SW480 (cell line): ENCODE measurements at regions not wholly inside any gene's neighbourhood (a gene's known extent, or its start where the extent isn't known, plus 50 kb on each side); places are given as distances from the start of the nearest gene placed in this dataset.
A peak's percentile ranks its signal among the peaks of the same experiment; 100 is the strongest.
"Not testable (repeated sequence)": the region's sequence is repeated elsewhere in the genome, so short reads cannot be mapped to it uniquely, and the experiment has no call there.

Experiments
- DNase-seq: peaks from one replicate; pipeline ENCODE4 v3.0.0-alpha.2; 2016; ENCODE audit warnings: low spot score

GRCh38 chr7:157467496-157468212 is 130.8 kb downstream of the DNAJB6 start:
- no peak for DNase-seq

GRCh38 chr7:157468221-157469111 is 131.7 kb downstream of the DNAJB6 start:
- no peak for DNase-seq

GRCh38 chr7:157469181-157470016 is 132.6 kb downstream of the DNAJB6 start:
- no peak for DNase-seq

- peak; percentile 25 for DNase-seq
Measured at GRCh38 chr7:157470017-157470322, 133.2 kb downstream of the DNAJB6 start.

GRCh38 chr7:157470701-157471131 is 133.9 kb downstream of the DNAJB6 start:
- peak; percentile 21 for DNase-seq

- DNase-seq: no peak
Measured at GRCh38 chr7:157471259-157472125, 134.7 kb downstream of the DNAJB6 start.

- DNase-seq: no peak
Measured at GRCh38 chr7:157472311-157473050, 135.7 kb downstream of the DNAJB6 start.

GRCh38 chr7:157473051-157473569 is 136.3 kb downstream of the DNAJB6 start:
- no peak for DNase-seq

- DNase-seq: no peak
Measured at GRCh38 chr7:157474685-157475084, 137.9 kb downstream of the DNAJB6 start.

- no peak for DNase-seq
Measured at GRCh38 chr7:157475095-157475494, 138.3 kb downstream of the DNAJB6 start.

- no peak for DNase-seq
Measured at GRCh38 chr7:157475601-157476000, 138.8 kb downstream of the DNAJB6 start.

GRCh38 chr7:157476201-157476600 is 139.4 kb downstream of the DNAJB6 start:
- no peak for DNase-seq

- DNase-seq: no peak
Measured at GRCh38 chr7:157476654-157477549, 140.1 kb downstream of the DNAJB6 start.

- no peak for DNase-seq
Measured at GRCh38 chr7:157477550-157478212, 140.9 kb downstream of the DNAJB6 start.

- not testable (repeated sequence) for DNase-seq
Measured at GRCh38 chr7:157478611-157479010, 141.8 kb downstream of the DNAJB6 start.

- no peak for DNase-seq
Measured at GRCh38 chr7:157479326-157479725, 142.5 kb downstream of the DNAJB6 start.

- DNase-seq: no peak
Measured at GRCh38 chr7:157480371-157481050, 143.7 kb downstream of the DNAJB6 start.

- no peak for DNase-seq
Measured at GRCh38 chr7:157481389-157481788, 144.6 kb downstream of the DNAJB6 start.
